Lower lobe of right lung (tissue), 2 donors: ENCODE measurements at regions not wholly inside any gene's neighbourhood (a gene's known extent, or its start where the extent isn't known, plus 50 kb on each side); places are given as distances from the start of the nearest gene placed in this dataset.

ENCODE experiments used
- ATAC-seq, 2 donors: fragments of 200-7000 bp; cut with Tn5 transposase; one replicate each; pipeline ENCODE4 v1.9.1; 2020 to 2022; ENCODE audit warnings: mild to moderate bottlenecking in 2 of 2, moderate library complexity in 2 of 2
- DNase-seq: peaks from one replicate; pipeline ENCODE4 v3.0.0-alpha.2; 2020
- H3K27ac ChIP-seq: fragments of 200-600 bp; one replicate; pipeline ENCODE4 v1.8.0; 2022
- H3K27me3 ChIP-seq: fragments of 200-600 bp; one replicate; pipeline ENCODE4 v1.8.0; 2022; ENCODE audit warnings: low read depth
- H3K36me3 ChIP-seq: fragments of 200-600 bp; one replicate; pipeline ENCODE4 v1.8.0; 2022; ENCODE audit warnings: mild to moderate bottlenecking
- H3K4me1 ChIP-seq: fragments of 200-600 bp; one replicate; pipeline ENCODE4 v1.8.0; 2022
- H3K4me3 ChIP-seq: fragments of 200-600 bp; one replicate; pipeline ENCODE4 v1.8.0; 2022; ENCODE audit warnings: mild to moderate bottlenecking
- H3K9me3 ChIP-seq: fragments of 200-600 bp; one replicate; pipeline ENCODE4 v1.8.0; 2022
- CTCF ChIP-seq: fragments of 200-600 bp; IDR thresholded peaks from one replicate; pipeline ENCODE4 v1.8.0; 2022; ENCODE audit warnings: antibody characterized with exemption, mild to moderate bottlenecking
- intact Hi-C: fragments of 100-400 bp; cut with DNase I; formaldehyde crosslinking; loops from one replicate; pipeline ENCODE4 v1.11.0; 2022
- donor health status: DM: no; HTN: yes; CAD: no; lungs with severe emphysema.

DNA sequence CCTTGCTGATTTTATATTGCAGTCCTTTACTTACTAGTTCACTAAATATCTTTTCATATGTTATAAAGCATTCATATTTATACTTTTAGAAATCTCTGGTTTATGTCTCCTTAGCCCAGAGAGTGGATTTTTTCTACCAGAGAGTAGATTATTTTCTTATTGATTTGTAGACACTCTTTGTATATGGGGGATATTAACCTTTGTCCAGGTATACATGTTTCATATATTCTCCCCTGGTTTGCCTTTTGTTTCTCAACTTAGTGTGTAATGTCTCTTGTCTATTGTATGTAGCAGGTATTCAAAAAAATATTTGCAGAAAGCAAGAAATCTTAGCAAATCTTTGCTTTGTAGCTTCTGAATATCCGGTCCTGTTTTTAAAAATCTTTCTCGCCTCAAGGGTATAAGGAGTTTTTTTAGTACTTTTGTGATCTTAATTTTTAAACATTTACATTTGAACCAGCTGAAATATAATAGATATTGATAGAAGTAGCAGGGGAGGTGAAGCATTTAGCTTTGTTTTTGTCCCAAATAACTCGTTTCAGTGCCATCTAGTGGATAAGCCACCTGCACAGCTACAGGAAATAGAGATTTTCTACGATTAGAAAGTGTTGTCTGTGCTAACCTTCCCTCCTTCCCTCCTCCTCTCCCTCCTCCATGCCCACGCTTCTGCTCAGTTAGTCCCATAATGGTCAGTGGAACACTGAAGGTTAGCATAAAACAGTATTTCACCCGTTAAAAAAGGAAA lies 97.0 kb downstream of the PHETA1 start:
- Histone ChIP-seq H3K4me1 (no peaks in the 10 kb centered on the region), H3K36me3 (no peaks in the 10 kb centered on the region), H3K4me3 (no peak overlapping the region), H3K27me3 (peaks cover 32% of the 10 kb centered on the region), H3K27ac (no peak overlapping the region), H3K9me3 (no peaks in the 10 kb centered on the region)
- no peak for TF ChIP-seq CTCF
- intact Hi-C loops: no loop called here
- no peak for ATAC-seq
- DNase-seq: no peak

DNA sequence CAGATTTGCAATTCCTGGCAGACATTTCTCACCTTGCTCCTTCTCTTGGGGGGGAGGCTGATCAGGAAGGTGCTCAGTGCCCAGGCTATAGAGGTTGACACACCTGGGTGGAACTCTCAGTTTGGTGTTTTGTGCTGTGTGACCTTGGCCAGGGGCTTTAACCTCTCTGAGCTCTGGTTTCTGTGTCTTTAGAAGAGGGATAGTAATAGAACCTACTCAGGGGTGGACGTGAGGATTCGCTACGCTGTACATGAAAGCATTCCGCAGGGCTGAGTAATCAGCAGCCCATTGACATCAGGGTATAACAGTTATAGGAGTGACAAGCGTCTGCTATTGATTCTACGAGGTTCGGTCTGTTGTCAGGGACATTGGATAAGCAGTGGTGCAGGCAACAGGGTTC lies 98.1 kb downstream of the PHETA1 start:
- Histone ChIP-seq H3K4me1 (no peaks in the 10 kb centered on the region), H3K27me3 (peaks cover 30% of the 10 kb centered on the region), H3K9me3 (no peaks in the 10 kb centered on the region), H3K27ac (no peak overlapping the region), H3K4me3 (no peak overlapping the region), H3K36me3 (no peaks in the 10 kb centered on the region)
- TF ChIP-seq CTCF: no peak
- intact Hi-C loops: no loop called here
- ATAC-seq: no peak
- DNase-seq: no peak

DNA sequence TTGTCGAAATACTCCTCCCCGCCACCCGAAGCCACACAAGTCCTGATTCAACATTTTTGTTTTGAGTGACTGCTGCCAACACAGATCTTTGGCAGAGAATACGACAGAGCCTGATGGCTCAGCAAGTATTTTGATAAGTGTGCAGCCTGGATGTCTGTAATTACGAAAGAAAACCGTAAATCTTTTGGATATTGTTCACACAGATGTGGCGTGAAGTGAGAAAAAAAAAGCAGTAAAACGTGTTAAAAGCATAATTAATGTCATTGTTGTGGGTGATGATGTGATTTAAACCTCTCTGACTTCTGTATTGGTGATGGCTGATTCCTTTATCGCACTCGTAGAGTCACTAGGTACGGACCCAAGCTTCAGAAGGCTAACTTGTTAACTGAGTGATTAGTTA lies 98.7 kb downstream of the PHETA1 start:
- TF ChIP-seq CTCF: no peak
- intact Hi-C loops: no loop called here
- H3K27me3 ChIP-seq: peaks cover 30% of the 10 kb centered on the region
- no peak overlapping the region for H3K4me3 ChIP-seq
- DNase-seq (no peak), ATAC-seq (no peak)
- no peaks in the 10 kb centered on the region for H3K36me3 ChIP-seq
- no peaks in the 10 kb centered on the region for H3K4me1 ChIP-seq
- H3K27ac ChIP-seq: no peak overlapping the region
- H3K9me3 ChIP-seq: no peaks in the 10 kb centered on the region

GRCh38 chr12:111269718-111270117 lies 99.2 kb downstream of the PHETA1 start:
- H3K27ac ChIP-seq: no peak overlapping the region
- TF ChIP-seq CTCF: no peak
- H3K36me3 ChIP-seq: no peaks in the 10 kb centered on the region
- no peak overlapping the region for H3K4me3 ChIP-seq
- no peak for ATAC-seq
- peaks cover 30% of the 10 kb centered on the region for H3K27me3 ChIP-seq
- no peaks in the 10 kb centered on the region for H3K4me1 ChIP-seq
- no peak for DNase-seq
- intact Hi-C loops: no loop called here
- no peaks in the 10 kb centered on the region for H3K9me3 ChIP-seq

DNA sequence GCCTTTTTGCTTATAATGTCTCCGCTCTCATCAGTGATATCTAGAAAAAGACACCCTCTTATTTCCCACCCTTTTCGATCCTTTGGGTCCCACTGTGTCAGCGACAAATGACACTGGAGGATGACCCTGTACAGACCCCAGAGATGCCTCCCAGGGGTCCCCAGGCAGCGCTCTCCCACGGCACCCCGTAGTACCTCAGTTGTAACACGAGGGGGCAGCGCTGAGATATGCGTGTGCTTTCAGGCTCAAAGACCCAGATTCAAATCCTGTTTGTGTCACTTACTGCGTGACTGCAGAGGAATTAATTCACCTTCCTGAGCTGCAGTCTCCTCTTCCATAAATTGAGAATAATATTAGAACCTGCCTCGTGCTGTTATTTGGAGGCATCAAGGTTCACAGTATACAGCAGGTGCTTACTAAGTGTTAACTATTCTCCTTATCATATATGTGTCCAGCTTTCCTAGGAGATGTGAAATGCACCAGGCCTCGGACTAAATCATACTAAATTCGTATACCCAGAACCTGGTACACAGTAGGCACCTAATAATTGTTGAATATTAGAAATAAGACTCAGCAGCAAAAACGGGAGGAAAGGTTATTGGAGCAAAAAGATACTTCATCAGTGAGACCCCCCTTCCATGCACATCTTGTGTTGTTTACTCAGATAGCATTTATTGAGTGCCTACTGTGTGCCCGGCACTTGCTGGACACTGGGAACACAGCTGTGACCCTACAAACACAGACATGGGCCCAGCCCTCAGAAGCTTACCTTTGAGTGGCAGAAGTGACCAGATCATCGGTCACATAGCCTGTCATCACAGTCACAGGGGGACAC lies 99.9 kb downstream of the PHETA1 start:
- peaks cover 27% of the 10 kb centered on the region for H3K27me3 ChIP-seq
- no peak overlapping the region for H3K27ac ChIP-seq
- no peaks in the 10 kb centered on the region for H3K36me3 ChIP-seq
- peak in 1 of 2 donors; percentile 29 for ATAC-seq
- no peaks in the 10 kb centered on the region for H3K4me1 ChIP-seq
- H3K9me3 ChIP-seq: no peaks in the 10 kb centered on the region
- no peak for DNase-seq
- intact Hi-C loops: no loop called here
- H3K4me3 ChIP-seq: no peak overlapping the region
- peak; percentile 51 for TF ChIP-seq CTCF
